IPS DF 19.7 (cell line): ENCODE measurements at regions not wholly inside any gene's neighbourhood (a gene's known extent, or its start where the extent isn't known, plus 50 kb on each side); places are given as distances from the start of the nearest gene placed in this dataset.

Experiments used
- DNase-seq: peaks from one replicate; pipeline ENCODE4 v3.0.0-alpha.2; 2013; ENCODE audit warnings: low read depth, low spot score

- DNase-seq, result no peak
These were observed 783.6 kb upstream of the TBX3 start for GRCh38 chr12:115467531-115467930.

DNA sequence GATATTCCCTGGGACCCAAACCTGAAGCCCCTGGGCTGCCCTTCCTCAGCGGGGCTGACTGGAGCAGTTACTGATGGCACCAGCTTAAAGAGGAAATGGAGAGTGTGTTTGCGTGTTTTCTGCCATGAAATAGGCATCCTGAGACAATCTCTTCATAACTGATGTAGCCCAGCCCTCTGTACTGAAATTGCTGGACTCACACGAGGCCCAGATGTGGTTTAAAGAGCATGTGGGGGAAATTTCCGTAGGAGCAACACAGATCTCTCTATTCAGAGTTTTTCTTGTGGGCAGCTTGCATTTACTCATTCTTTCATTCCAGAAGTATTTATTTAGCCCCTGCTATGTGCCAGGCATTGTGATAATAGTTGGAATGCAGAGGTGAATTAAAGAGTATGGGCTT is 782.1 kb upstream of the TBX3 start:
- DNase-seq, result no peak

DNA sequence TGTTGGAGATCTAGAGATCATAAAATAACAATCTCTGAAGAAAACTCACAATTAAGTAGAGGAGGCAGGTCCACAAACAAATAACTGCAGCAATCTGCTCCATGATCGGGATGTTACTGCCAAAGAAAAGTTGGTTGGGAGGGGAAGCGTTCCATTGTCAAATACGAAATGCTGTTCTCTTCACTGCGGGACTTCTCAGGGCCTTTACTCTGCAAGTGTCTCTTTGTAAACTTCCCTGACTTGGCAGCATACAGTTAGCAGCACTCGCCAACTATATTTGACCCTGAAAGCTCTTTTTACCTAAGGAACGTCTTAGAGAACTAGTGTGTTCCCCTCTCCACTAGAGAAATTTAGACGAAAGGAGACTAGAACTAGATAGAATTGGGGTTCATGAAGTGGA is 780.7 kb upstream of the TBX3 start:
- no peak for DNase-seq

DNA sequence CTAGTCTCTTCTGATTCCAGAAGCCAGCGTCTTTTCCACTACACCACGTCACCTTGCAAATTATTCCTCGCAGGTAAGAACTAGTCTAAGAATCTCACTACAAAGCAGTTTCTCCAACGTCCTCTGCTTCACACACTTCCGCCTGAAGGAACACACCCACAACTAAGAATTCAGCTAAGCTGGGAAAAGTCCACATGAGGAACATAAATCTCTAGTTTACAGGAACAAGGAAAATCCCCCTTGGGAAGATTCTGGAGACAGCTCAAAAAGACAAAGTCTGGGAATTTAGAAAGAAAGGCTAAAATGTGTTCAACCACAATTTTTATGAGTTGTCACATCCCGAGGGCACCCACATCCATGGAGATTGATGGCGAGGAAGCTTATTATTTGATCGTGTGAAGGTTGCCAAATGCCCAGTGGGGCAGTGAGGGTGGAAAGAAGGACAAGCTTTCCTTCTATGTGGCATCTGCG is 780.2 kb upstream of the TBX3 start:
- DNase-seq, result no peak

- DNase-seq, result no peak
These were observed 777.4 kb upstream of the TBX3 start for GRCh38 chr12:115461401-115461800.

DNA sequence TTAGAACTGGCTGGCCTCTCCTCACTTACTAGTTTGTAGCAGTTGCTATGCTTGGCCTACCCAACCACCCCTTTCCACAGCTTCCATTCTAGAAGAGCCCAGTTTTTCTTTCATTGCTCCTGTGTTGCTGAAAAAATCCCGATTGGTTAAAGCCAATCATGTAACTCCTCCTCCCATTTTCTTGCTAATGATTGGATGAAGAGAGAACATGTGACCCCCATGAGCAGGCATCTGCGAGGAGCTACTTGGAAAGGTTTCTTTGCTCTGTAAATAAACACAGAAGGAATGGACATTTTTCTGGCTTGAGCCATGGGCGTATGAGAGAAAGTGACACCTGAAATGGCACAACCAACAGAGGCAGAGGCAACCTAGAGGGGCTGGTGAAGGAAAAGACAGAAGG is 773.8 kb upstream of the TBX3 start:
- no peak for DNase-seq

GRCh38 chr12:115456946-115457689 is 773.1 kb upstream of the TBX3 start:
- no peak for DNase-seq

DNA sequence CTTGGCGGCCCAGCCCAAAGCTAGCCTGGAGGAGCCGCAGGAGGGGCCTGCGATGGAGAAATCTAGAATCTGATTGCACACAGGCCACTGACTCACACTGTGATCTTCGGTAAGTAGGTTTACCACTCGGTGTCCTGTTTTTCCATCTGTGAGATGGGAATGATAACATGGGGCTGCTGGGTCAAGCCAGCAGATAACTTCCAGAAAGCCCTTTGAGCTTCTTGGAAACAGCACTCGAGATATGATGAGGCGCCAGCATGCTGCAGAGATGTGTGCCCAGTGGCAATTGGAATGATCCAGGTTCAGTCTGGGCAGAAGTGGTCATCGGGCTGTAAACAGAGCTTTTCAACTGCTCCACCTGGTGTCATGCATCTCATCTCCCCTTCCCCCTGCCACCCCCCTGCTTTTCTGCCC is 771.3 kb upstream of the TBX3 start:
- no peak for DNase-seq

- no peak for DNase-seq
These were observed 768.8 kb upstream of the TBX3 start for GRCh38 chr12:115452751-115453281.

- DNase-seq, result no peak
These were observed 768.1 kb upstream of the TBX3 start for GRCh38 chr12:115451780-115452736.

GRCh38 chr12:115451151-115451779 is 767.3 kb upstream of the TBX3 start:
- DNase-seq, result no peak

GRCh38 chr12:115450710-115451109 is 766.7 kb upstream of the TBX3 start:
- no peak for DNase-seq

DNA sequence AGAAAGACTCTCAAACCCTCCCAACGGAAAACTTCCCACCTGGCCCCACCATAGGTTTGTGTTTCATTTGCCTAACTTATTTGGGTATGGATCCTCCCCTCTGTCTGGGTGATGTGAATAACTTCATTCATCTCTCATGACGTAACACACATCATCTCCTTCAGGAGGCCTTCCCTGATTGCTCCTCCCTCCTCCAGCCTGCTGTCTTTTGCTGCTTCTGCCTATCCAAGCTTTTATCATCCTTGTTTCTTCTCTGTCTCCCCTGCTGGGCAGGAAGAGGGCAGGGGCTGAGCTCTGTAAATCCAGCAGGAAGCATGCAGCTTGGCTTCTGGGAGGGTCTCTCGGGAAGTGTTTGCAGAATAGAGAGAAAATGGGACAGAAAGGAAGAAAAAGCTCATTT is 766.0 kb upstream of the TBX3 start:
- no peak for DNase-seq

GRCh38 chr12:115449526-115449925 is 765.6 kb upstream of the TBX3 start:
- no peak for DNase-seq

- DNase-seq, result no peak
These were observed 760.4 kb upstream of the TBX3 start for GRCh38 chr12:115444346-115444745.

GRCh38 chr12:115443351-115443938 is 759.5 kb upstream of the TBX3 start:
- DNase-seq, result no peak

- DNase-seq, result no peak
These were observed 756.5 kb upstream of the TBX3 start for GRCh38 chr12:115440438-115440837.

DNA sequence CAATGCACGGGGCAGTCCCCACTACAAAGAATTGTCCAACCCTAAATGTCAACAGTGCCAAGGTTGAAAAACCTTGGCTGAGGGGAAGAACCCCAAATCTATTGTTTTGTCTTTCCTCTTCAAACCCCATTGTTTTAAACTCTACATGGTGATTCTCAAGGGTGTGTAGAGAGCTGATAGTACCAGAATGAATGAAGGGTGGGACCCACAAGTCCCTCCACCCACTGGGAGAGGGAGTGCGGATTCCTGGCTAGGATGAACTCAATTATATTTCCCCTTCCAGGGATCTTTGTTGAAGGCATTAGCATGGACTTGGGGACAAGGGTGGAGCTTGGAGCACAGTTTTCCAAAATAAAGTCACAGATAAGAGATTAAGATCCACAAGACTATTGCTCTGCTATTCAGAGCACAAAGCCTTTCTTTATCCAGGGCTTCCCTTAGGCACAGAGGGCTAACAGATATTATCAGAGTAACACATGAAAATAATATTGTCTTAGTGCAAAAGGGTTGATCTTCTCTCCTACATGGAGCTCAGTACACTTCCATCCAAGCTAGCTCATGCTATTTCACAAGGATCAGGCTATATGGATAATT is 755.1 kb upstream of the TBX3 start:
- DNase-seq, result no peak

GRCh38 chr12:115438314-115438713 is 754.3 kb upstream of the TBX3 start:
- DNase-seq, result no peak

- no peak for DNase-seq
These were observed 753.1 kb upstream of the TBX3 start for GRCh38 chr12:115437061-115437567.
